Retina (tissue), 1 donor: ENCODE measurements at regions not wholly inside any gene's neighbourhood (a gene's known extent, or its start where the extent isn't known, plus 50 kb on each side); places are given as distances from the start of the nearest gene placed in this dataset.

Experiments
- DNase-seq: peaks from one replicate; pipeline ENCODE4 v3.0.0-alpha.2; 2016

DNA sequence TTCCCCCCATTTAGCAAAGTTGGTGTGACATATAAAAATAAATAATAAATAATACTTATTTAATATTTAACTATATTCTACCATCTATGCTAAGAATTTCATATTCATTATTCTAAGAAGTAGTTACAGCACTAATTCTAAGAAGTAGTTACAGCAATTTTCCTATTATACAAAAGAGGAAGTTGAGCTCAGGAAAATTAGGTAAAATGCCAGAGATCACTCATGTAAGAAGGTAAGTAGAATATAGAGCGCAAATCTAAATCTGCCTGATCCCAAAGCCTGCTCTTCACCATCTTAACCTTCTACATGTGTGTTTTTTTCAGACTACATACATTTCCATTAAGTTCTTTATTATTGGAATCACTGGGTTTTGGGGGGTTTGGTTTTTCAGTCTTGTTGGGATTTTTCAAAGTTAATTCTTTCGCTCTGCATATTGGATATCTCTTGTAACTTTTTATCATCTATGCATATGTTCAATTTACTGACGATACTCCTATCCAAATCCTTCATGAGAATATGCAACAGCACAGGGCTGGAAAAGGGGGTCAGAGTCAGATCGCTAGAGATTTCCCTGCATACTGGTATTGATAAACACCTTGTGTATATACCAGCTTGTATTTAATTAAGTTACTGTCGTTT lies 852.1 kb downstream of the MAT2B start:
- no peak for DNase-seq

- DNase-seq = no peak
Observed at GRCh38 chr5:164358531-164359259, 853.3 kb downstream of the MAT2B start.

DNA sequence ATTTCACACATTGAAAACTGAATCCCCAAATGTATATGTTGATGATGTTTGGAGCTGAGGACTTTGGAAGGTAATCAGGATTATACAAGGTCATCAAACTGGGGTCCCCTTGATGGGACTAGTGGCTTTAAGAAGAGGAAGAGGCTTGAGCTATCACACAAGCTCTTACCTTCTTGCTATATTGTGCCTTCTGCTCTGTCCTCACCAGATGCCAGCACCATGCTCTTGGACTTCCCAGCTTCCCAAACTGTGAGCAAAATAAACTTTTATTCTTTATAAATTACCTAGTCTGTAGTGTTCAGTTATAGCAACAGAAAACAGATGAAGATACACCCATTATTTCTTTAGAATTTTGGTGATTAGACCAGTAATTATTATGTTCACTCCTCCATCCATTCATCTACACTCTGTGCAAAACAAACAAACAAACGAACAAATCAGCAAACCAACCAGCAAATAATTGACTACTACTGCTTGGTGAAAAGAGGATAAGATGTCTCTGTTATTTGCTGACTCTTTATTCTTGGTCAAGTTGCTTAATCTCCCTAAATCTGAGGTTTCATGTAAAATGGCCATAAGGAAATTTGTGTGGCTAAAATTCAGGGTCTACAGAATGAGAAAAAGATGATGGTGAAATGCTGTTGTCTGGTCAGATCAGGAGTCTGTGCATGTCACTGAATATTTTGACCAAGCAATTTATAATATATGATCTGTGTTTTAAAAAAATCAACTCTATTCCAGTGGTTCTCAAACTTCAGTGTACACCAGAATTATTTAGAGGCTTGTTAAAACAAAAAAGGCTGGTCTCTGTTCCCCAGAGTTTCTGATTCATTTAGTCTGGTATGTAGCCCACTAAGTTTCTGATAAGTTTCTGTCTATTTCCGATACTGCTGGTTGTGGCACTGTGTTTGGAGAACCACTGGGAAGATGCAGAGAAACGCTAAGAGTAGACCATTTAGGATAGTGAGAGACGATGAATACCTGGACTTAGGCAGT lies 854.1 kb downstream of the MAT2B start:
- no peak for DNase-seq

DNA sequence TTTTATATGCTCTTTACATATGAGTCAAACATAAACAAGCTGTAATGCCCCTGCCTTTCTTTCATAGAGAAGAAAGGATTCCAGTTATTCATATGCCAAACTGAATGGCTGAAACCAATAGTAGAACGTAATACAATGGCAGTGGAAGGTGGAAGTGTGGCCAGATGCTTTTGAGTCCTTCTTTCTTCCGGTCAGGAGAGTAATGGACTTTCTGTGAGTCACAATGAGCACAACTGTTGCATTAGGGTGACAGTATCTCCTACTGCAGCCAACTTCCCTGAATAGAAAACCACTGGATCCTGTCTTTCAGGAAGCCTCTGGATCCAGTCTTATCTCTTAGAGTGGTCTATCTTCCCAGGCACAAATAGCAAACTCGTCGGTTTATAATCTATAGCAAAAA lies 855.2 kb downstream of the MAT2B start:
- no peak for DNase-seq

DNA sequence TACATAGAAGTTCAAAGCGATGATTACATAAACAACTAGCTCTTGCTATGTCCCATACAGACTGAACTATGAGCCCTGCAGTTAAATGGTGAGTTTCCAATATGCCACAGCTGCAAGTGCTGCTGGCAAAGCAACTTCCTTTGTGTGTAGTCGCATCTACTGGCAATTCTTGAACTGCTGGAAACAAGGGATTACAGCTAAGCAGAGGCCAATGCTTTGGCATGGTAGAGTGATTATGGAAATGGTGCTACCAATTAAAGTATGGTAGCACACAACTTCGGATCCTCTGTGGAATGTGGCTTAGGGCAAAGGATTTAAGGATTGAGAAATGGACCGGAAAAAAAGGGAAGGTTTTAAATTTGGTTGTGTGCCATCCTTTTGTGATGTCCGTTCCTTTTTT lies 856.6 kb downstream of the MAT2B start:
- no peak for DNase-seq

GRCh38 chr5:164362835-164363234 lies 857.4 kb downstream of the MAT2B start:
- DNase-seq = no peak

DNA sequence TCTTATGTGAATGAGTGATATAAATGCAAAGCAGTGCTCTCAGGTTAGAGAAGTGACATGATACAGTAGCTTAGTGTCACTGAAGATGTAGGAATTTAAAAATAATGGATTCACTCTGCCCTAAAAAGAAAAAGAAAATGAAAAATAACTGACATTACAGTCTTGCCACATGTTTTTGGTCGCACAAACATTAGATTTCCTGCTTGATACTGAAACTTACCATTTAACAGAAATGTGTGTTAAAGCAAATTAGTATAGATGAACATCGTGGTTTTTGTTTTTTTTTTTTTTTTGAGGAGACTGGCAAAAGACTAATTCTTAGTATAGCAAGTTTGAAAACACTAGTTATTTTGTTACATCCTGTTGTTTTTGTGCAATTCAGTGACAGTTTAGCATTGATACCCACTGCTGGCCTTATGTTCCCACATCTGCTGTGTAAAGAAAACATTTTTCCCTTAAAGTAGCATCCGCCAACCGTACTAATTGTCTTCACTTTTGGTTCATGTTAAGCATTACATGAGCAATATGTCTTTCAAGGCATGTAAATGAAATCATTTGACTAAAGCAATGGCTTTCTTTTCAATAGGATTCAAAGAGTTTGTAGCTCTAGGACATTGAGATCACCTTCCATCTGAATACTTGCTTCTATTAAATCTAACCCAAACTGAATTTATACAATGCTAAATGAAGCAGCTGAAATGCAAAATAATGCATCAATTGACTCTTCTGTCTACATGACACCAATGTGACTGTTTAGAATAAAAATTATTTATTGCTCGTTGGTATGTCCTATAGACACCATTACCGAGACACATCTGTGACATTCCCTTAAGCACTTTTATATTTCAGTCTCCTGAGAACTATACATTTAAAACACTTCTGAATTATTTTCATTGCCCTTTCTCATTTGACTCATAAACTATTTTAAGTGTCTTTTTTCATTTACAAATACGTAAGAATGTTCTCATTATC lies 859.1 kb downstream of the MAT2B start:
- no peak for DNase-seq

GRCh38 chr5:164370841-164371240 lies 865.4 kb downstream of the MAT2B start:
- no peak for DNase-seq

DNA sequence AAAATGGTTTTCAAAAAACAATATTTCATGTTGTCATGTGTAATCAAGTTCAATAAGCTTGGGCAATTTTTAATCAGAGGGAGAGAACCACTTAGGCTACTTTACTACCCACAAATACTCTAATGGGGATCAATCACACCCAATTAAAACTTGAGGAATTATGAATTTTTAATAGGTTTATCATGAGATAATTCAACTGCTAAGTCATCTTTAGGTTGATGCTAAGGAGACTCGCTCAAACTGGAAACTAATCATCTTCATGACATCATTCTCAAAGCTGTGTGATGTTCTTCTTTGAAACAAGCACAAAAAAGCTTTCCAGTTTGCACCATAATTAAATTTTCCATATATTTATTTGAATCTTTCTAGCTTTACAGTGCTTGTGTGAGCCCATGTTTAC lies 867.5 kb downstream of the MAT2B start:
- DNase-seq = no peak

DNA sequence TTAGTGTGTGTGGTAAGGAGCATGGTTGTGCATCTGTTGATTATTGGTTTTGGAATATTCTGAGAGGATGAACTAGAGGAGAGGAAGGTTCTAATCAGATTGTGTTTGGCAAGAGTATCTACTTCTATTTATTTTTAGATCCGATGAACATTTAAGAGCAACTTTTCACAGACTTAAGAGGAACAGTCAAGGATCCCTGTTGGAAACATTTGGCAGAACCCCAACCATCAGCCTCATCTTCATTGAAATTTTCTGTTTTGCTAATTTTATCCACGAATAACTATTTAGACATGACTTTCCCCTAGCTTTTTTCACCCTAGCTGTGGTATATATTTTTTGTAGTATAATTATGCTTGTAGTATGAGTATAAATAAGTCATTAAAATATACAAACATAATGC lies 868.5 kb downstream of the MAT2B start:
- DNase-seq = no peak

DNA sequence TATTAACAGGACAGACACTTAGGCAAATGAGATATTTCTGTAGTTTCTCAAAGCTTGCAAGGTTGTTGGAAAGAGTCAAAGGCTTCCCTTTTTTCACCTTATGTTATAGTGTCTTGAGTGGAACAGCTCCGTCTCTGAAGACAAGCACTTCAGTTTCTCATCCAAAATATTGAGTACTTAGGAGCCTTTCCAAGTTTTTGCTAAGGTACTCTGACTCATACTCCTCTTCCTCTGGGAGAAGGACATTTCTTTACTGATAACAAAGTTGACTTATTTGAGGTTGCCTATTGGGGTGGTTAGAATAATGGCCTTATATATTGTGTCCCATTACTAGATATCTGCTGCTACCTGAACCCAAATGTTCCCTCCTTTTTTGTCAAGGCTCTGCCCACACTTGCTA lies 869.6 kb downstream of the MAT2B start:
- no peak for DNase-seq

- DNase-seq = no peak
Observed at GRCh38 chr5:164376843-164377242, 871.4 kb downstream of the MAT2B start.

GRCh38 chr5:164377746-164378145 lies 872.3 kb downstream of the MAT2B start:
- DNase-seq = no peak

GRCh38 chr5:164383662-164384061 lies 878.2 kb downstream of the MAT2B start:
- no peak for DNase-seq

DNA sequence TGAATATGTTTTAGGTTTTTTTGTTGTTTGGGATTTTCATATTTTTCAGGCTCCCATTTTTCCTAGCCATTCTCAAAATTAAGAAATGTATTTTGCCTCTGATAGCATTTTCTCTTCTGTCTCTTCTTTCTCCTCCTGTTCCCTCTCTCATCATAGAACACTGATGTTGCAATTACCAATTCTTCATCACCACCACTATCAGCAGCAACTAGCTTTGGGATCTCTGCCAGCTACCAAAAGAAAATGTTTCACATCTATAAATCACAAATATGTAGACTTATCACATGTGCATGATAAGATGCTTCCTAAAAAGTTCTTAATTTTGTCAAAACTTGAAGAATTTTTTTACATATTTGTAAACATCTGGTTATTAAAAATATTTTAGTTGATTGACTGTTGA lies 887.1 kb downstream of the MAT2B start:
- DNase-seq = no peak

DNA sequence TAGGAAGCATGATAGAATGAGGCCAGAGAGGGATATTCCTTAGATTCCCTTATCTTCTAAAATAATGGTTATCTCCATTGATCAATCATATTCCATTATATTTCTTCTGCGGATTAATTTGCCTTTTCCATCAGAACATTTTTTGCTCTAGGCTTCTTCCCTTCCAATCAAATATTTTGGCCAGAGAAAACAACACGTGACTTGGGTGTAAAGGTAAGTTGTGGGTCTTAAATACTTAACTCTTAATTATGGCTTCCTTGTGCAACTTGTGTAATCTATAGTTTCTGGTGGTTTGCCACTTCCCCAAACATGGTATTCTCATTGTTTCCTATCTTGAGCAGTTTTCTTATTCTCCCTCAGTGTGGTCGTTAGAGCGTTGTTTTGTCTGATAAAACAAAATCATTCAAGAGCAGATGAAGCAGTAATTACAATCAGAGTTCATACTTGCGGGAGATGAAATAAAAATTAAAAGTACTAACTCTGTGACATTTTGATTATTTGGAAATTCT lies 889.3 kb downstream of the MAT2B start:
- no peak for DNase-seq

GRCh38 chr5:164412531-164412930 lies 907.1 kb downstream of the MAT2B start:
- no peak for DNase-seq

DNA sequence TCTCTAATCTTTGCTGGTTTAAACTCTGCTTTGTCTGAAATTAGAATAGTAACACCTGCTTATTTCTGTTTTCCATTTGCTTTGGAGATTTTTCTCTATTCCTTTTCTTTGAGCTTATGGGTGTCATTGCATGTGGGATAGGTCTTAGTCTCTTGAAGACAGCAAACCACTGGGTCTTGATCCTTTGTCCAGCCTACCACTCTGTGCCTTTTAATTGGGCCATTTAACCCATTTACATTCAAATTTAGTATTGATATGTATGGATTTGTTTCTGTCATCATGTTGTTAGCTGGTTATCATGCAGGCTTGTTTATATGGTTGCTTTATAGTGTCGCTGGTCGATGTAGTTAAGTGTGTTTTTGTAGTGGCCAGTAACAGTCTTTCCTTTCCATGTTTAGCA lies 914.7 kb downstream of the MAT2B start:
- DNase-seq = no peak

GRCh38 chr5:164422400-164422799 lies 917.0 kb downstream of the MAT2B start:
- no peak for DNase-seq

GRCh38 chr5:164431634-164432304 lies 926.4 kb downstream of the MAT2B start:
- no peak for DNase-seq

DNA sequence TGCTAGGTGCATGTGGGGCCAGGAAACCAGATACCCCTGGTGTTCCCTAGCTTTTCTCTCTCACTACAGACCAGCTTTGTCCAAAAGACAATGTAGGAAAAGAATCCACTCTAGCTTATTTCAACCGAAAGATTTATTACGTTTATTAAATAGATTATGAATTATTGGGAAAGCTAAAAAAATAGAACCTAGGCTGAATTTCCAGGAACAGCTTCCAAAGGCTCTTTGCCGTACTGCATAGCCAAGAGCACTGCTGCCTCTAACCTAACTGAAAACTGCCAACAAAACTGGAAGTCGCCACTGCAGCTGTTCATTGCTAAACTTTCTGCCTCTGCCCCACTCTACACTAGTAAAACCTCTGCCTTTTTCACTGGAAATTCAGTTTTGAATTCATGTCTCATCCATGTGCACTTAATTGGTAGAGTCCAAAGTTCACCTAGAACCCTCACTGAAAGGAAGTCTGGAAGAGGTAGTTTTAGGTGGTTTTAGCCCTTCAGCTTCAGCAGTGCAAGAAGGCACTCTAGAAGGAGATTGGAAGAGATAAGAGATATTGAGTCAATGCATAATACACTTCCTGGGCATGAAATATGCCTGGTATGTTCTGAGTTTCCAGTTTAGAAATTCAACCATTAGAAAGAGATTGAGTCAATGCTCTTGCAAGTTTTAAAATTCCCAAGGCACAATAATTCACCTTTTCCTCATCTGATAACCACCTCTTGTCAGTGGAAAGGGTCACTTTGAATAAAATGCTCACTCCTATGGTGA lies 927.9 kb downstream of the MAT2B start:
- DNase-seq = no peak
